ENCODE measurements at regions not wholly inside any gene's neighbourhood (a gene's known extent, or its start where the extent isn't known, plus 50 kb on each side); places are given as distances from the start of the nearest gene placed in this dataset.

GRCh38 chr14:71380271-71380670 lies 473.0 kb downstream of the PCNX1 start:
- TF ChIP-seq CTCF (IDR thresholded peaks at IDR 0.05) (no peak), POLR2A (IDR thresholded peaks at IDR 0.05) (no peak)

All from body of pancreas (tissue), 4 donors.